Naive thymus-derived CD4-positive, alpha-beta T cell (primary cell): ENCODE measurements at regions not wholly inside any gene's neighbourhood (a gene's known extent, or its start where the extent isn't known, plus 50 kb on each side); places are given as distances from the start of the nearest gene placed in this dataset.

ENCODE experiments used
- ATAC-seq: fragments of 150-1000 bp; cut with Tn5 transposase; 2 replicates; pipeline ENCODE4 v1.10.0; 2021; ENCODE audit warnings: mild to moderate bottlenecking, moderate library complexity
- CTCF ChIA-PET: fragments of 350-600 bp; sonication (Branson Sonifier 250); formaldehyde crosslinking; loops from one replicate; lab custom pipeline; 2021; ENCODE audit warnings: antibody characterized with exemption; lab: Charles Lee
- POLR2A ChIA-PET: fragments of 350-600 bp; sonication (Branson Sonifier 250); formaldehyde crosslinking; loops from one replicate; lab custom pipeline; 2021; ENCODE audit warnings: antibody characterized with exemption, inconsistent platforms; lab: Charles Lee
- DNase-seq, 9 donors: peaks; one replicate each; pipeline versions ENCODE4 v3.0.0 to v3.0.0-alpha.2; 2020 to 2022; ENCODE audit warnings: mixed read lengths in 1 of 9
- H3K27ac ChIP-seq: one replicate; pipeline ENCODE4 v1.7.0; 2013; ENCODE audit warnings: mild to moderate bottlenecking, low read depth, low read length, moderate library complexity
- H3K27me3 ChIP-seq, 2 donors: one replicate each; pipeline ENCODE4 v1.7.0; 2013; ENCODE audit warnings: low read length in 2 of 2, mild to moderate bottlenecking in 2 of 2, moderate library complexity in 2 of 2; ENCODE audit not compliant: control insufficient read depth in 2 of 2, insufficient read depth in 2 of 2
- H3K36me3 ChIP-seq, 3 experiments: 1 replicate in 2 of 3; 2 replicates in 1 of 3; pipeline ENCODE4 v1.7.0; 2013; ENCODE audit warnings: low read length in 3 of 3, mild to moderate bottlenecking in 3 of 3, moderate library complexity in 1 of 3; ENCODE audit not compliant: insufficient read depth in 3 of 3, control insufficient read depth in 2 of 3
- H3K4me1 ChIP-seq, 2 donors: one replicate each; pipeline ENCODE4 v1.7.0; 2013; ENCODE audit warnings: low read length in 2 of 2, mild to moderate bottlenecking in 2 of 2, moderate library complexity in 1 of 2; ENCODE audit not compliant: control insufficient read depth in 2 of 2, insufficient read depth in 2 of 2
- H3K4me3 ChIP-seq: 2 replicates; pipeline ENCODE4 v1.7.0; 2013; ENCODE audit warnings: mild to moderate bottlenecking, low read length
- H3K9me3 ChIP-seq, 3 experiments: 1 replicate in 2 of 3; 2 replicates in 1 of 3; pipeline ENCODE4 v1.7.0; 2013; ENCODE audit warnings: low read length in 3 of 3; ENCODE audit not compliant: control insufficient read depth in 2 of 3
- H3K27ac Mint-ChIP-seq, 9 donors: one replicate each; pipeline ENCODE4 v1.8.0; 2020 to 2022; ENCODE audit warnings: mixed read lengths in 9 of 9, mild to moderate bottlenecking in 8 of 9, moderate library complexity in 5 of 9, inconsistent platforms in 2 of 9
- H3K27me3 Mint-ChIP-seq, 5 donors: one replicate each; pipeline ENCODE4 v1.8.0; 2021 to 2022; ENCODE audit warnings: mixed read lengths in 5 of 5, mild to moderate bottlenecking in 1 of 5
- H3K36me3 Mint-ChIP-seq, 5 donors: one replicate each; pipeline ENCODE4 v1.8.0; 2020 to 2022; ENCODE audit warnings: mixed read lengths in 5 of 5, mild to moderate bottlenecking in 3 of 5, inconsistent platforms in 1 of 5
- H3K4me1 Mint-ChIP-seq, 7 donors: one replicate each; pipeline ENCODE4 v1.8.0; 2020 to 2022; ENCODE audit warnings: mixed read lengths in 7 of 7, mild to moderate bottlenecking in 3 of 7, inconsistent platforms in 1 of 7
- H3K4me3 Mint-ChIP-seq, 10 donors: one replicate each; pipeline ENCODE4 v1.8.0; 2020 to 2022; ENCODE audit warnings: mild to moderate bottlenecking in 10 of 10, mixed read lengths in 10 of 10, moderate library complexity in 6 of 10, inconsistent platforms in 2 of 10
- H3K9me3 Mint-ChIP-seq, 11 donors: one replicate each; pipeline ENCODE4 v1.8.0; 2020 to 2022; ENCODE audit warnings: mixed read lengths in 11 of 11, mild to moderate bottlenecking in 4 of 11, inconsistent platforms in 1 of 11, moderate library complexity in 1 of 11
- intact Hi-C, 2 donors: fragments of 100-400 bp; cut with micrococcal nuclease; formaldehyde crosslinking; loops; one replicate each; pipeline ENCODE4 v1.15.1; 2023

DNA sequence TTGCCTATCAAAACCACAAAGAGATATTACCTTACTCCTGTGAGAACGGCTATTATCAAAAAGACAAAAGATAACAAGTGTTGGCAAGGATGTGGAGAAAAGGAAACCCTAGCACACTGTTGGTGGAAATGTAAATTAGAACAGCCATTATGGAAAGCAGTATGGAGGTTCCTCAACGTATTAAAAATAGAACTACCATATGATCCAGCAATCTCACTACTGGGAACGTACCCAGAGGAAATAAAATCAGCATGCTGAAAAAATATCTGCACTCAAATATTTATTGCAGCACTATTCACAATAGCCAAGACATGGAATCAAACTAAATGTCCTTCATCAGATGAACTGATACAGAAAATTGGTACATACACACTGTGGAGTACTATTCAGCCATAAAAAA lies 149.4 kb upstream of the MLN start:
- Histone ChIP-seq H3K27ac (no peak overlapping the region), H3K4me1 (no peaks in the 10 kb centered on the region), H3K9me3 (no peaks in the 10 kb centered on the region), H3K27me3 (no peaks in the 10 kb centered on the region), H3K4me3 (no peak overlapping the region), H3K36me3 (no peaks in the 10 kb centered on the region)
- Mint-ChIP-seq H3K9me3 (no peaks in the 10 kb centered on the region), H3K4me3 (no peak overlapping the region), H3K36me3 (no peaks in the 10 kb centered on the region), H3K27ac (no peak overlapping the region), H3K4me1 (peaks cover 0 to 10% (median 5%) of the 10 kb centered on the region in 7 donors), H3K27me3 (peaks cover 0 to 9% (median 0%) of the 10 kb centered on the region in 5 donors)
- ChIA-PET CTCF (no interaction called here), POLR2A (no interaction called here)
- intact Hi-C loops, result no loop called here
- ATAC-seq (no peak), DNase-seq (no peak)

DNA sequence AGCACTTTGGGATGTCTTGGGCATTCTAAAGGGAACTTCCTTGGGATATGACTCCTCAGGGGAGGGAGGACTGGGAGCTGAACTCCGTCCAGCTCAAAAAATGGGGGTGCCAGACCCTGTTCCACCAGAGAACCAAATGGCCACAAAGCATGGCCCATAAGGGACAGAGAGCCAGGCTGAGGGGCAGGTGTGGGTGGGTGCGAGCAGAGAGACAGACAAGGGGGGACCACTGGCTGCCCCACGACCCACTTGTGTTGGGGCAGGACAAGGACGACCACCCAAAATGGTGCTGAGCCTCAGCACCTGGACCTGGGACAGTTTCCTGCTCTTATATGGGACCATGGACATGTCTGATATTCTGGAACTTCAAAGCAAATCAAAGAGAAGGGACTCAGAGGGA lies 148.2 kb upstream of the MLN start:
- H3K4me3 Mint-ChIP-seq, result no peak overlapping the region
- Histone ChIP-seq H3K4me3 (no peak overlapping the region), H3K27me3 (no peaks in the 10 kb centered on the region), H3K36me3 (no peaks in the 10 kb centered on the region), H3K27ac (no peak overlapping the region), H3K9me3 (no peaks in the 10 kb centered on the region), H3K4me1 (no peaks in the 10 kb centered on the region)
- H3K9me3 Mint-ChIP-seq, result no peaks in the 10 kb centered on the region
- ChIA-PET CTCF (no interaction called here), POLR2A (no interaction called here)
- peaks cover 0 to 8% (median 0%) of the 10 kb centered on the region in 5 donors for H3K27me3 Mint-ChIP-seq
- ATAC-seq, result no peak
- H3K36me3 Mint-ChIP-seq, result no peaks in the 10 kb centered on the region
- no peak overlapping the region for H3K27ac Mint-ChIP-seq
- H3K4me1 Mint-ChIP-seq, result peaks cover 0 to 9% (median 5%) of the 10 kb centered on the region in 7 donors
- intact Hi-C loops, result no loop called here
- no peak for DNase-seq

DNA sequence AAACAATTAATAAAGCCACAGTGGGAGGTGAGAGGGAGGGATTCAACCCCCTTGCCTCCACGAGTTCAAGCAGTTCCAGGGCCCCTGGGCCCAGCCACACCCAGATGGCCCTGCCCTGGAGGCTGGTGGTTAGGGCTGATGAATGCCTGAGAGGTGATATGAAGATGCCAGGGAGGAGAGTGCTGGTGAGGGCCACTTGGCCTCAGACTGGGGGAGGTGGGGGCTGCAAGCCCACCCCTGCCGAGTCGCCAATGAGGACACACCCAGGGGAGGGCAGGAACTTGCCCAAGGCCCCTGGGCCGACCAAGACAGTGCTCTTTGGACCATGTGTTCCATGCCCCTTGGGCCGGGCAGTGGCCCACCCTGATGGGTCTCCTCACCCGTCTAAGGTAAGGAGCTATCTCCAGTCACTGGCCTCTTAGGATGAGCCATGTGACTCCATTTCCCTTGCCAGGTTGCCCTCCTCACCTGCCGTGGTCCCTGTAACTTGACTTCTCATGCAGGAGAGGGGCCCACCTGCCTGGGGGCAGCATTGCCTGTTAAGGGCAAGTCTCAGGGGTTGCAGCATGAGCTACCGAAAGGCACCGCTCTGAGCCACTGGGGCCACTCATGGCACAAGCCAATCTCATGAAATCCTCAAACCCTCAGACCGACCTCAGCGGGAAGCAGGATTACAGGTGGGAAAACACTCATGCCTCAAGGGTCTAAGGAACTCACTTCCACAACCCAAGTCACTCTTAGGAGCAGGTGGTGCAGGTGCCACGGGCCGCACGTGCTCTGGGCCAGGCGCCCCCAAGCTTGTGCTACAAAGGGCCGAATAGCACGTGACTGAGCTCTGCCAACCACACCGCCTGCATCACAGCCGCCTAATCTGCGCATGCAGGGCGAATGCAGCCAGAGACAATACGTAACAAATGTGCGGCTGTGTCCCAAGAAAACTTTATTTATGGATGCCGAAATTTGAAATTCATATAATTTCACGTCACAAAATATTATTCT lies 147.4 kb upstream of the MLN start:
- Mint-ChIP-seq H3K9me3 (no peaks in the 10 kb centered on the region), H3K4me1 (peaks cover 0 to 5% (median 4%) of the 10 kb centered on the region in 7 donors), H3K27me3 (peaks cover 0 to 8% (median 0%) of the 10 kb centered on the region in 5 donors), H3K4me3 (no peak overlapping the region), H3K27ac (no peak overlapping the region), H3K36me3 (no peaks in the 10 kb centered on the region)
- H3K9me3 ChIP-seq, result no peaks in the 10 kb centered on the region
- intact Hi-C loops, result no loop called here
- no peaks in the 10 kb centered on the region for H3K27me3 ChIP-seq
- ATAC-seq (no peak), DNase-seq (no peak)
- no peaks in the 10 kb centered on the region for H3K36me3 ChIP-seq
- no peak overlapping the region for H3K27ac ChIP-seq
- H3K4me3 ChIP-seq, result no peak overlapping the region
- no peaks in the 10 kb centered on the region for H3K4me1 ChIP-seq
- POLR2A ChIA-PET, result no interaction called here
- CTCF ChIA-PET, result no interaction called here

GRCh38 chr6:33950472-33950881 lies 146.7 kb upstream of the MLN start:
- no peak overlapping the region for H3K4me3 Mint-ChIP-seq
- Histone ChIP-seq H3K27me3 (no peaks in the 10 kb centered on the region), H3K27ac (no peak overlapping the region), H3K9me3 (no peaks in the 10 kb centered on the region), H3K4me1 (no peaks in the 10 kb centered on the region), H3K36me3 (no peaks in the 10 kb centered on the region), H3K4me3 (no peak overlapping the region)
- ChIA-PET POLR2A (no interaction called here), CTCF (interaction anchor here (1.1 kb wide), 1 partner anchor 20 kb away, joined by 3 read pairs; no protein-coding TSS in a partner anchor)
- H3K27ac Mint-ChIP-seq, result no peak overlapping the region
- ATAC-seq, result no peak
- peaks cover 0 to 5% (median 4%) of the 10 kb centered on the region in 7 donors for H3K4me1 Mint-ChIP-seq
- H3K27me3 Mint-ChIP-seq, result peaks cover 0 to 8% (median 0%) of the 10 kb centered on the region in 5 donors
- H3K36me3 Mint-ChIP-seq, result no peaks in the 10 kb centered on the region
- H3K9me3 Mint-ChIP-seq, result no peaks in the 10 kb centered on the region
- no peak for DNase-seq
- intact Hi-C loops, result no loop called here

DNA sequence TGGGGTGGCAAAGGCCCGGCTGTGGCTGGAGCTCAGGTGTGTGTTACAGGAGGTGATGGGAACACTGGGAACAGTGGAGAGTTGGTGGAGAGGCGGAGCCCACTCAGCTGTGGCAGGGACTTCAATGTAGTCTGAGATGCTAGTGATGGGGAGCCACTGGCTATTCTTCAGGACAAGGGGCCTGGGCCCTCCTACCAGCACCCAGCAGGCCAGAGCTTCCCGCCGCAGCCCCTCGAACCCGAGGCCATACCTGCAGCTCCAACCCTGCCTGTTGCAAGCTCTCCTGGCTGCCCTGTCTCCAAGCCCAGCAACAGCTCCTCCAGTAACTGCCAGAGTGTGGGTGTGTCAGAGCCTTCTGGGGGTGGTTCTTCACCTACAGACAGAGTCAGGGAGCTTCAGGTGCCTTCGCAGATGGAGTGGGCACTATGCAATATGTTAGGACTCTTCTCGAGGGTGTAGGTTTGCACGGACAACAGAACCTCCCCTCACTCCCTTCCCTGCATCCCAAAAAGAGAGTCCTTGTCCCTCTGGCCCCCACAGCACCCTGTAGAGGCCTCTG lies 146.2 kb upstream of the MLN start:
- Mint-ChIP-seq H3K4me3 (no peak overlapping the region), H3K27ac (no peak overlapping the region), H3K4me1 (peaks cover 0 to 5% (median 4%) of the 10 kb centered on the region in 7 donors), H3K36me3 (no peaks in the 10 kb centered on the region), H3K27me3 (peaks cover 0 to 10% (median 0%) of the 10 kb centered on the region in 5 donors), H3K9me3 (no peaks in the 10 kb centered on the region)
- Histone ChIP-seq H3K27ac (no peak overlapping the region), H3K4me3 (no peak overlapping the region), H3K4me1 (no peaks in the 10 kb centered on the region), H3K36me3 (no peaks in the 10 kb centered on the region), H3K9me3 (no peaks in the 10 kb centered on the region), H3K27me3 (no peaks in the 10 kb centered on the region)
- ChIA-PET CTCF (interaction anchor here (0.9 to 1.1 kb wide), 2 partner anchors 9 to 19 kb away, joined by 3 read pairs; no protein-coding TSS in a partner anchor), POLR2A (no interaction called here)
- no peak for ATAC-seq
- DNase-seq, result no peak
- intact Hi-C loops, result no loop called here

GRCh38 chr6:33949111-33949510 lies 145.3 kb upstream of the MLN start:
- no peak overlapping the region for H3K27ac ChIP-seq
- Mint-ChIP-seq H3K27me3 (peaks cover 0 to 6% (median 0%) of the 10 kb centered on the region in 5 donors), H3K9me3 (no peaks in the 10 kb centered on the region), H3K4me3 (no peak overlapping the region), H3K27ac (no peak overlapping the region), H3K36me3 (no peaks in the 10 kb centered on the region), H3K4me1 (peaks cover 0 to 5% (median 0%) of the 10 kb centered on the region in 7 donors)
- H3K36me3 ChIP-seq, result no peaks in the 10 kb centered on the region
- no peak for ATAC-seq
- H3K4me3 ChIP-seq, result no peak overlapping the region
- ChIA-PET POLR2A (no interaction called here), CTCF (interaction anchor here (0.6 to 0.9 kb wide), 2 partner anchors 10 to 202 kb away, joined by 3 read pairs; no protein-coding TSS in a partner anchor)
- no peaks in the 10 kb centered on the region for H3K9me3 ChIP-seq
- DNase-seq, result no peak
- no peaks in the 10 kb centered on the region for H3K27me3 ChIP-seq
- intact Hi-C loops, result no loop called here
- H3K4me1 ChIP-seq, result no peaks in the 10 kb centered on the region
